ENCODE measurements at regions not wholly inside any gene's neighbourhood (a gene's known extent, or its start where the extent isn't known, plus 50 kb on each side); places are given as distances from the start of the nearest gene placed in this dataset.

- TF ChIP-seq, protein P1, sequence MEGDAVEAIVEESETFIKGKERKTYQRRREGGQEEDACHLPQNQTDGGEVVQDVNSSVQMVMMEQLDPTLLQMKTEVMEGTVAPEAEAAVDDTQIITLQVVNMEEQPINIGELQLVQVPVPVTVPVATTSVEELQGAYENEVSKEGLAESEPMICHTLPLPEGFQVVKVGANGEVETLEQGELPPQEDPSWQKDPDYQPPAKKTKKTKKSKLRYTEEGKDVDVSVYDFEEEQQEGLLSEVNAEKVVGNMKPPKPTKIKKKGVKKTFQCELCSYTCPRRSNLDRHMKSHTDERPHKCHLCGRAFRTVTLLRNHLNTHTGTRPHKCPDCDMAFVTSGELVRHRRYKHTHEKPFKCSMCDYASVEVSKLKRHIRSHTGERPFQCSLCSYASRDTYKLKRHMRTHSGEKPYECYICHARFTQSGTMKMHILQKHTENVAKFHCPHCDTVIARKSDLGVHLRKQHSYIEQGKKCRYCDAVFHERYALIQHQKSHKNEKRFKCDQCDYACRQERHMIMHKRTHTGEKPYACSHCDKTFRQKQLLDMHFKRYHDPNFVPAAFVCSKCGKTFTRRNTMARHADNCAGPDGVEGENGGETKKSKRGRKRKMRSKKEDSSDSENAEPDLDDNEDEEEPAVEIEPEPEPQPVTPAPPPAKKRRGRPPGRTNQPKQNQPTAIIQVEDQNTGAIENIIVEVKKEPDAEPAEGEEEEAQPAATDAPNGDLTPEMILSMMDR (conservative IDR thresholded peaks at IDR 0.05), result no peak
- no peak for TF ChIP-seq ZFX (IDR thresholded peaks at IDR 0.05)
These were observed 328.7 kb upstream of the NT5E start for GRCh38 chr6:85121158-85121557.

Data from C4-2B (cell line).